ENCODE measurements at regions not wholly inside any gene's neighbourhood (a gene's known extent, or its start where the extent isn't known, plus 50 kb on each side); places are given as distances from the start of the nearest gene placed in this dataset.

DNA sequence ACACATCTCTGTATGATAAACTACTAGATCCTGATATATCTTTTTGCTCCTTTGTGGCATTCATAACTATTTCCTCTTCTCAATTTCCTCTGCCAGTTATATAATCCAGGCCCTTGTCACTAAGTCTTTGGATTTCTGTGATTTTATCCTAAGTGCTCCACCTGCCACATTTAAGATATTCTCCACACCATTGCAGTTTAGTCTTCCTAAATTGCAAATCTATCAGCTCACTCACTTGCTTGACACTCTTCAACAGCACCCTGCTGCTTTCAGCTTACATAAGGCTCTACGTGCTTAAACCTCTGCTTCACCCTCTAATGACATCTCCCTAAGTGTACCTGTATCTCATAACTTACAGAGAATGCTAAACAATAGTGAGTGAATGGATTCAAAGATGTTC, 1032.2 kb upstream of the SEL1L start:
- TF ChIP-seq FOXM1 (IDR thresholded peaks at IDR 0.05; ENCODE audit: borderline replicate concordance) (no peak), HDGF (IDR thresholded peaks at IDR 0.05; ENCODE audit: borderline replicate concordance) (no peak), FOXA1 (IDR thresholded peaks at IDR 0.05) (no peak), ARNT (IDR thresholded peaks at IDR 0.05) (no peak), SP1 (IDR thresholded peaks at IDR 0.05) (no peak), BHLHE40 (IDR thresholded peaks at IDR 0.05; ENCODE audit: borderline replicate concordance) (no peak)
